Renal cortical epithelial cell (primary cell): ENCODE measurements at regions not wholly inside any gene's neighbourhood (a gene's known extent, or its start where the extent isn't known, plus 50 kb on each side); places are given as distances from the start of the nearest gene placed in this dataset.
A peak's percentile ranks its signal among the peaks of the same experiment; 100 is the strongest.

Source experiments
- DNase-seq: peaks from one replicate; pipeline ENCODE4 v3.0.0-alpha.2; 2011; ENCODE audit warnings: low read depth

- no peak for DNase-seq
Observed at GRCh38 chr7:112594397-112594796, 113.6 kb downstream of the LSMEM1 start.

GRCh38 chr7:112596260-112596659 is 115.5 kb downstream of the LSMEM1 start:
- peak; percentile 43 for DNase-seq

- DNase-seq, result no peak
Observed at GRCh38 chr7:112596981-112597380, 116.2 kb downstream of the LSMEM1 start.

GRCh38 chr7:112603673-112604072 is 122.9 kb downstream of the LSMEM1 start:
- DNase-seq, result no peak

GRCh38 chr7:112610636-112611035 is 129.8 kb downstream of the LSMEM1 start:
- no peak for DNase-seq

- no peak for DNase-seq
Observed at GRCh38 chr7:112615701-112616100, 134.9 kb downstream of the LSMEM1 start.

- no peak for DNase-seq
Observed at GRCh38 chr7:112616295-112616694, 135.5 kb downstream of the LSMEM1 start.

GRCh38 chr7:112619343-112619742 is 138.6 kb downstream of the LSMEM1 start:
- DNase-seq, result no peak

- no peak for DNase-seq
Observed at GRCh38 chr7:112622159-112622715, 141.4 kb downstream of the LSMEM1 start.

GRCh38 chr7:112624416-112624815 is 143.6 kb downstream of the LSMEM1 start:
- DNase-seq, result no peak

- no peak for DNase-seq
Observed at GRCh38 chr7:112630565-112630964, 149.8 kb downstream of the LSMEM1 start.

- no peak for DNase-seq
Observed at GRCh38 chr7:112634107-112634506, 153.3 kb downstream of the LSMEM1 start.

- DNase-seq, result no peak
Observed at GRCh38 chr7:112635742-112636141, 154.5 kb downstream of the TMEM168 start.

- no peak for DNase-seq
Observed at GRCh38 chr7:112638675-112639400, 151.4 kb downstream of the TMEM168 start.

GRCh38 chr7:112640685-112641084 is 149.5 kb downstream of the TMEM168 start:
- no peak for DNase-seq

GRCh38 chr7:112646783-112647182 is 143.4 kb downstream of the TMEM168 start:
- no peak for DNase-seq

GRCh38 chr7:112648781-112649180 is 141.4 kb downstream of the TMEM168 start:
- DNase-seq, result no peak

- peak; percentile 6 for DNase-seq
Observed at GRCh38 chr7:112649560-112649959, 140.6 kb downstream of the TMEM168 start.

GRCh38 chr7:112654322-112655216 is 135.6 kb downstream of the TMEM168 start:
- peak; percentile 17 for DNase-seq

- peak; percentile 29 for DNase-seq
Observed at GRCh38 chr7:112665709-112666108, 124.5 kb downstream of the TMEM168 start.

GRCh38 chr7:112668561-112668960 is 121.6 kb downstream of the TMEM168 start:
- DNase-seq, result no peak

- no peak for DNase-seq
Observed at GRCh38 chr7:112669306-112669705, 120.9 kb downstream of the TMEM168 start.

GRCh38 chr7:112670193-112670592 is 120.0 kb downstream of the TMEM168 start:
- DNase-seq, result no peak
